ENCODE measurements at regions not wholly inside any gene's neighbourhood (a gene's known extent, or its start where the extent isn't known, plus 50 kb on each side); places are given as distances from the start of the nearest gene placed in this dataset.

DNA sequence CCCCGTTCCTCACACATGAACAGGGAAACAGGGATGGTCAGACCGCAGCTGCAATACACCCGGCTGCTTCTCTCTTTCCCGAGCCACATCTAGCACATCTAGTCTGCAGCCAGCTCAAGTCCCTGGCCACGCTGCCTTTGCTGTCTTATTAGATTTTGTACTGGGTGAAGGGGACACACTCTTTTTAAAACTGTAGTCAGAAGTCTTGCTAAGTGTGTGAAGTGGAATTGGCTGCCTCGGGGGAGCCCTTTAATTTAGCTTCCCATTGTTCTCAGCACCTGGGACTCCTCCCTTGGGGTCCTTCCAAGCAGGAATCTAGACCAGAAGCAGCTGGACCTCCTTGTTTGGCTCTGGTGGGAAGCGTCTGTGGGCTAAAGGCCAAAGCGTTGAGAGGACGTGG, 420.0 kb downstream of the CTTN start:
- no peak for DNase-seq (ENCODE audit: low spot score)
- H2AFZ ChIP-seq = no peak overlapping the region
- no peaks in the 10 kb centered on the region for H3K36me3 ChIP-seq (replicated peaks; ENCODE audit: insufficient read depth, low read depth)
- no peak overlapping the region for H3K4me2 ChIP-seq
- TF ChIP-seq, protein P1, sequence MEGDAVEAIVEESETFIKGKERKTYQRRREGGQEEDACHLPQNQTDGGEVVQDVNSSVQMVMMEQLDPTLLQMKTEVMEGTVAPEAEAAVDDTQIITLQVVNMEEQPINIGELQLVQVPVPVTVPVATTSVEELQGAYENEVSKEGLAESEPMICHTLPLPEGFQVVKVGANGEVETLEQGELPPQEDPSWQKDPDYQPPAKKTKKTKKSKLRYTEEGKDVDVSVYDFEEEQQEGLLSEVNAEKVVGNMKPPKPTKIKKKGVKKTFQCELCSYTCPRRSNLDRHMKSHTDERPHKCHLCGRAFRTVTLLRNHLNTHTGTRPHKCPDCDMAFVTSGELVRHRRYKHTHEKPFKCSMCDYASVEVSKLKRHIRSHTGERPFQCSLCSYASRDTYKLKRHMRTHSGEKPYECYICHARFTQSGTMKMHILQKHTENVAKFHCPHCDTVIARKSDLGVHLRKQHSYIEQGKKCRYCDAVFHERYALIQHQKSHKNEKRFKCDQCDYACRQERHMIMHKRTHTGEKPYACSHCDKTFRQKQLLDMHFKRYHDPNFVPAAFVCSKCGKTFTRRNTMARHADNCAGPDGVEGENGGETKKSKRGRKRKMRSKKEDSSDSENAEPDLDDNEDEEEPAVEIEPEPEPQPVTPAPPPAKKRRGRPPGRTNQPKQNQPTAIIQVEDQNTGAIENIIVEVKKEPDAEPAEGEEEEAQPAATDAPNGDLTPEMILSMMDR (IDR thresholded peaks at IDR 0.05; ENCODE audit: poor library complexity) = no peak
- TF ChIP-seq EZH2 (IDR thresholded peaks at IDR 0.05; ENCODE audit: borderline replicate concordance) (no peak), EZH2phosphoT487 (IDR thresholded peaks at IDR 0.05; ENCODE audit: low read depth, severe bottlenecking, unreplicated experiment) (no peak)
- H3K27me3 ChIP-seq = no peaks in the 10 kb centered on the region
- H3K27ac ChIP-seq = no peak overlapping the region
- no peaks in the 10 kb centered on the region for H3K9me3 ChIP-seq (ENCODE audit: low read depth)
- H3K4me3 ChIP-seq = no peak overlapping the region
- WGBS (ENCODE audit: low lambda C conversion rate, missing lambda C conversion rate) = 89% methylated on average over 9 of the region's 9 CpGs
- H3K79me2 ChIP-seq = no peaks in the 10 kb centered on the region
- no peaks in the 10 kb centered on the region for H3K4me1 ChIP-seq (ENCODE audit: insufficient read depth)
- H4K20me1 ChIP-seq (ENCODE audit: insufficient read depth, poor library complexity, severe bottlenecking) = no peaks in the 10 kb centered on the region
- no peaks in the 10 kb centered on the region for H3K9me2 ChIP-seq (replicated peaks; ENCODE audit: insufficient read depth)

DNA sequence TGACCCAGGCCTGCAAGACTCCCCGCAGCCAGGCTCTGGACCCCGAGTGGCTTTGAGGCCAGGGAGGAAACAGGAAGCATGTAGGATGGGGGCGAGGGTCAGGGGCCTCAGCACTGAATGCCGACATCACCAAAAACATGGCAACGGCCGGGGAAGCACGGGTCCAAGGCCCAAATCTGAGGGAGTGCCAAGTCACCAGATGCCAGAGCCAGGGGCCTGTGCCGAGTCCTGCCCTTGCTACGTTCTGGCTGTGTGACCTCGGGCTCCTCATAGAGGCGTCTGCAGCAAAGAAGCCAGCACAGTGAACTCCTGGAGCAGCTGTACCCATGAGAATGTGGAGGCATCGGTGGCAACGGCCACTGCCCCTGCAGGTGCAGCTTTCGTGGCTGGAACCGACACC, 420.7 kb downstream of the CTTN start:
- 90% methylated on average over 15 of the region's 15 CpGs for WGBS (ENCODE audit: low lambda C conversion rate, missing lambda C conversion rate)
- TF ChIP-seq EZH2phosphoT487 (IDR thresholded peaks at IDR 0.05; ENCODE audit: low read depth, severe bottlenecking, unreplicated experiment) (no peak), EZH2 (IDR thresholded peaks at IDR 0.05; ENCODE audit: borderline replicate concordance) (no peak)
- TF ChIP-seq, protein P1 (IDR thresholded peaks at IDR 0.05; ENCODE audit: poor library complexity) = no peak

DNA sequence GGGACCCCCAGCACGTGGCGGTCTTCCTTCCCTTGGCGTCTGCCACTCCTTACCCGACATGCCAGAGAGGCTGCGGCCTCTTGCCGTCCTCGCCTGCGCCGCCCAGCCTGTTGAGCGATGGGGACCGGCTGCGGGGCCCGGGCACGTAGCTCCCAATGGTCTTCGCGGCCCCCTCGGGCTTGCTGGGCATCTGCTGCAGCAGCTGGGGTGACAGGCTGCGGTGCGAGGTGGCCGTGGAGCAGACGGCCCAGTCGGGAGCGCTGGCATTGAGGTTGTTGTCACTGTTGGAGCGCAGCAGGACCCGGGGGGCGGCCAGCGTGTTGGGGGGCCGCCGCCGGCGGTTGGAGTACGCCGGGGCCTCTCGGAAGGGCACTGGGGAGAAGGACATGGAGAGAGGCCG, 422.0 kb downstream of the CTTN start:
- H3K4me1 ChIP-seq (ENCODE audit: insufficient read depth) = peaks cover 9% of the 10 kb centered on the region
- no peak for DNase-seq (ENCODE audit: low spot score)
- TF ChIP-seq EZH2phosphoT487 (IDR thresholded peaks at IDR 0.05; ENCODE audit: low read depth, severe bottlenecking, unreplicated experiment) (no peak), EZH2 (IDR thresholded peaks at IDR 0.05; ENCODE audit: borderline replicate concordance) (no peak)
- TF ChIP-seq, protein P1 (IDR thresholded peaks at IDR 0.05; ENCODE audit: poor library complexity) = no peak
- H3K9me3 ChIP-seq (ENCODE audit: low read depth) = no peaks in the 10 kb centered on the region
- no peaks in the 10 kb centered on the region for H3K36me3 ChIP-seq (replicated peaks; ENCODE audit: insufficient read depth, low read depth)
- no peaks in the 10 kb centered on the region for H4K20me1 ChIP-seq (ENCODE audit: insufficient read depth, poor library complexity, severe bottlenecking)
- no peaks in the 10 kb centered on the region for H3K9me2 ChIP-seq (replicated peaks; ENCODE audit: insufficient read depth)
- H3K79me2 ChIP-seq = no peaks in the 10 kb centered on the region
- 98% methylated on average over 35 of the region's 35 CpGs for WGBS (ENCODE audit: low lambda C conversion rate, missing lambda C conversion rate)
- no peak overlapping the region for H2AFZ ChIP-seq
- H3K27me3 ChIP-seq = no peaks in the 10 kb centered on the region
- no peak overlapping the region for H3K4me2 ChIP-seq
- H3K4me3 ChIP-seq = no peak overlapping the region
- no peak overlapping the region for H3K27ac ChIP-seq

More for the DNA sequence above, 420.7 kb downstream of the CTTN start:
- H3K79me2 ChIP-seq = no peaks in the 10 kb centered on the region
- H2AFZ ChIP-seq = no peak overlapping the region
- no peak overlapping the region for H3K4me3 ChIP-seq
- no peaks in the 10 kb centered on the region for H3K27me3 ChIP-seq
- H3K9me3 ChIP-seq (ENCODE audit: low read depth) = no peaks in the 10 kb centered on the region
- no peak for DNase-seq (ENCODE audit: low spot score)
- H3K36me3 ChIP-seq (replicated peaks; ENCODE audit: insufficient read depth, low read depth) = no peaks in the 10 kb centered on the region
- no peaks in the 10 kb centered on the region for H4K20me1 ChIP-seq (ENCODE audit: insufficient read depth, poor library complexity, severe bottlenecking)
- H3K4me2 ChIP-seq = no peak overlapping the region
- H3K9me2 ChIP-seq (replicated peaks; ENCODE audit: insufficient read depth) = no peaks in the 10 kb centered on the region
- no peaks in the 10 kb centered on the region for H3K4me1 ChIP-seq (ENCODE audit: insufficient read depth)
- H3K27ac ChIP-seq = no peak overlapping the region

DNA sequence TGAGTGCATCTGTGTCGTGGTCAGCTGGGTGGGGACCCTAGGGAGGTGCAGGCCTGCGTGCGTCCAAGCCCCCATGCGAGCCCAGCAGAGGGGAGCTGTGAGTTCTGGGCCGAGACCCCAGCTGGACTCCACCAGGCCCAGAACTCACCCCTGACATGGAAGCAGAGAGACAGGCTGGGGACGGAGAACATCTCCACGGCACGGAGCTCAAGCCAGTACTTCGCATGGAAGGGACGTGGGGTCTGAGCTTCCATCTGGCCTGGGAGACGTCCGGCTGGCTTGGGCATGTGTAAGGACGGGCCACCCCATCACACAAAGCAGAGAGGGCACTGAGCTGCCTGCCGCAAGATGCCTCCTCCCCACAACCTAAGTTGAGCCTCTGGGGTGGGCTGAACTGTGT, 422.4 kb downstream of the CTTN start:
- no peaks in the 10 kb centered on the region for H3K27me3 ChIP-seq

More for the DNA sequence above, 422.4 kb downstream of the CTTN start:
- H3K4me1 ChIP-seq (ENCODE audit: insufficient read depth) = peaks cover 9% of the 10 kb centered on the region
- no peaks in the 10 kb centered on the region for H3K79me2 ChIP-seq
- H3K27ac ChIP-seq = no peak overlapping the region
- H3K36me3 ChIP-seq (replicated peaks; ENCODE audit: insufficient read depth, low read depth) = no peaks in the 10 kb centered on the region
- no peaks in the 10 kb centered on the region for H4K20me1 ChIP-seq (ENCODE audit: insufficient read depth, poor library complexity, severe bottlenecking)
- no peak overlapping the region for H3K4me2 ChIP-seq
- no peaks in the 10 kb centered on the region for H3K9me3 ChIP-seq (ENCODE audit: low read depth)
- H3K9me2 ChIP-seq (replicated peaks; ENCODE audit: insufficient read depth) = no peaks in the 10 kb centered on the region
- 95% methylated on average over 13 of the region's 14 CpGs for WGBS (ENCODE audit: low lambda C conversion rate, missing lambda C conversion rate)
- H3K4me3 ChIP-seq = no peak overlapping the region
- no peak for TF ChIP-seq EZH2phosphoT487 (IDR thresholded peaks at IDR 0.05; ENCODE audit: low read depth, severe bottlenecking, unreplicated experiment)
- TF ChIP-seq, protein P1 (IDR thresholded peaks at IDR 0.05; ENCODE audit: poor library complexity) = no peak
- TF ChIP-seq EZH2 (IDR thresholded peaks at IDR 0.05; ENCODE audit: borderline replicate concordance) = no peak
- no peak for DNase-seq (ENCODE audit: low spot score)
- H2AFZ ChIP-seq = no peak overlapping the region
